HEK293 (cell line): ENCODE measurements at regions not wholly inside any gene's neighbourhood (a gene's known extent, or its start where the extent isn't known, plus 50 kb on each side); places are given as distances from the start of the nearest gene placed in this dataset.

Source experiments
- CTCF ChIP-seq: fragments of 450-650 bp; formaldehyde crosslinking; IDR thresholded peaks from 2 replicates; pipeline ENCODE4 v1.5.1; 2016; ENCODE audit warnings: missing biosample characterization, missing genetic modification characterization
- HOXC10 ChIP-seq: sonication (generic); formaldehyde crosslinking; IDR thresholded peaks from 2 replicates; pipeline ENCODE4 v1.8.1; 2023; ENCODE audit warnings: mild to moderate bottlenecking, missing genetic modification reagents
- KLF7 ChIP-seq: fragments of 450-650 bp; formaldehyde crosslinking; IDR thresholded peaks from 2 replicates; pipeline ENCODE4 v1.5.1; 2016; ENCODE audit warnings: missing biosample characterization, missing genetic modification characterization, borderline replicate concordance
- SCRT1 ChIP-seq: fragments of 450-650 bp; formaldehyde crosslinking; IDR thresholded peaks from 2 replicates; pipeline ENCODE4 v1.5.1; 2016; ENCODE audit warnings: missing biosample characterization, missing genetic modification characterization, borderline replicate concordance
- TCF7L2 ChIP-seq: IDR thresholded peaks from 2 replicates; pipeline ENCODE4 v1.6.1; 2011; ENCODE audit warnings: low read depth, mild to moderate bottlenecking, inconsistent platforms, low read length, moderate library complexity, borderline replicate concordance
- ZNF121 ChIP-seq: fragments of 450-650 bp; formaldehyde crosslinking; IDR thresholded peaks from 2 replicates; pipeline ENCODE4 v1.5.1; 2016; ENCODE audit warnings: missing biosample characterization, missing genetic modification characterization
- ZNF174 ChIP-seq: fragments of 450-650 bp; formaldehyde crosslinking; IDR thresholded peaks from 2 replicates; pipeline ENCODE4 v1.5.0; 2017; ENCODE audit warnings: missing biosample characterization, mild to moderate bottlenecking, missing genetic modification characterization
- ZNF274 ChIP-seq, 2 experiments: fragments of 200-500 bp in 1 of 2; fragments of 450-650 bp in 1 of 2; sonication (Bioruptor generic) in 1 of 2; formaldehyde crosslinking in 1 of 2; IDR thresholded peaks; 2 replicates each; pipeline versions ENCODE4 v1.5.1 to v1.6.1; 2014 to 2016; ENCODE audit warnings: borderline replicate concordance in 1 of 2, inconsistent platforms in 1 of 2, low read length in 1 of 2, missing biosample characterization in 1 of 2, missing genetic modification characterization in 1 of 2
- ZNF514 ChIP-seq: fragments of 450-650 bp; formaldehyde crosslinking; IDR thresholded peaks from 2 replicates; pipeline ENCODE4 v1.5.1; 2016; ENCODE audit warnings: missing biosample characterization, missing genetic modification characterization
- ZNF544 ChIP-seq: fragments of 450-650 bp; formaldehyde crosslinking; IDR thresholded peaks from 2 replicates; pipeline ENCODE4 v1.5.0; 2017; ENCODE audit warnings: missing biosample characterization, missing genetic modification characterization
- ZNF626 ChIP-seq: fragments of 450-650 bp; sonication (Bioruptor Pico); formaldehyde crosslinking; IDR thresholded peaks from 2 replicates; pipeline ENCODE4 v1.5.1; 2018; ENCODE audit warnings: missing biosample characterization, missing genetic modification characterization, inconsistent platforms
- ZNF660 ChIP-seq: fragments of 450-650 bp; IDR thresholded peaks from 2 replicates; pipeline ENCODE4 v1.5.1; 2018; ENCODE audit warnings: missing biosample characterization, mild to moderate bottlenecking, missing genetic modification characterization
- ZXDB ChIP-seq: fragments of 450-650 bp; formaldehyde crosslinking; IDR thresholded peaks from 2 replicates; pipeline ENCODE4 v1.5.1; 2016; ENCODE audit warnings: missing biosample characterization, missing genetic modification characterization
- TF ChIP-seq, protein P1 (sequence below): fragments of 450-650 bp; formaldehyde crosslinking; IDR thresholded peaks from 2 replicates; pipeline ENCODE4 v1.5.1; 2016; ENCODE audit warnings: missing biosample characterization, missing genetic modification characterization, low read depth

DNA sequence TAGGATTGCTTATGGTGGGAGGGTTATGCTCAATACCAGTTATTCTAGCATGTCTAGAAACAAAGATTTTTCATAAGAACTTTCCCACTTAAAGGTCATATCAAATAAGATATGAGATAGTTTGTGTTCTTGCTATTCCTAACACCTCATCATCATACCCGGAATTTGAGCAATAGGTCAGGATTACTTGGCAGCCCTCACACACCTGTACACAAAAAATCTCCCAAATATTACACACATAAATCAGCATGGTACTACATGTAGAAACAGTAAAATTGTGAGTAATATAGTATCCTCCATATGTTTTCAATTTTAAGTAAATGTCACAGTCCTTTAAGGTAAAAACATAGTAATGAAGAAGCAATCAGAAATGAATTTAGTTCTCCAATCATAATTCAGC, 113.7 kb downstream of the SLC25A46 start:
- TF ChIP-seq KLF7 (tag by site-specific recombination) (no peak), ZNF514 (no peak), CTCF (tag by site-specific recombination) (no peak), ZNF274 (IDR thresholded peaks at IDR 0.05; ENCODE audit: low read length) (no peak), ZNF274 (tag by site-specific recombination; IDR thresholded peaks at IDR 0.05; ENCODE audit: borderline replicate concordance) (no peak), ZNF174 (tag by site-specific recombination) (no peak), HOXC10 (CRISPR knock-in tag) (no peak), ZNF626 (tag by site-specific recombination) (no peak), ZNF121 (tag by site-specific recombination) (no peak), ZXDB (tag by site-specific recombination) (no peak), SCRT1 (tag by site-specific recombination) (no peak), ZNF660 (tag by site-specific recombination) (no peak), TCF7L2 (no peak), ZNF544 (tag by site-specific recombination) (no peak)
- TF ChIP-seq, protein P1, sequence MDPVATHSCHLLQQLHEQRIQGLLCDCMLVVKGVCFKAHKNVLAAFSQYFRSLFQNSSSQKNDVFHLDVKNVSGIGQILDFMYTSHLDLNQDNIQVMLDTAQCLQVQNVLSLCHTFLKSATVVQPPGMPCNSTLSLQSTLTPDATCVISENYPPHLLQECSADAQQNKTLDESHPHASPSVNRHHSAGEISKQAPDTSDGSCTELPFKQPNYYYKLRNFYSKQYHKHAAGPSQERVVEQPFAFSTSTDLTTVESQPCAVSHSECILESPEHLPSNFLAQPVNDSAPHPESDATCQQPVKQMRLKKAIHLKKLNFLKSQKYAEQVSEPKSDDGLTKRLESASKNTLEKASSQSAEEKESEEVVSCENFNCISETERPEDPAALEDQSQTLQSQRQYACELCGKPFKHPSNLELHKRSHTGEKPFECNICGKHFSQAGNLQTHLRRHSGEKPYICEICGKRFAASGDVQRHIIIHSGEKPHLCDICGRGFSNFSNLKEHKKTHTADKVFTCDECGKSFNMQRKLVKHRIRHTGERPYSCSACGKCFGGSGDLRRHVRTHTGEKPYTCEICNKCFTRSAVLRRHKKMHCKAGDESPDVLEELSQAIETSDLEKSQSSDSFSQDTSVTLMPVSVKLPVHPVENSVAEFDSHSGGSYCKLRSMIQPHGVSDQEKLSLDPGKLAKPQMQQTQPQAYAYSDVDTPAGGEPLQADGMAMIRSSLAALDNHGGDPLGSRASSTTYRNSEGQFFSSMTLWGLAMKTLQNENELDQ, result no peak
